ENCODE measurements at regions not wholly inside any gene's neighbourhood (a gene's known extent, or its start where the extent isn't known, plus 50 kb on each side); places are given as distances from the start of the nearest gene placed in this dataset.

GRCh38 chr9:32906213-32906612, 95.2 kb downstream of the APTX start:
- Mint-ChIP-seq H3K27ac (ENCODE audit: unreplicated experiment) (no peak overlapping the region), H3K9me3 (peaks cover 5% of the 10 kb centered on the region), H3K4me1 (peaks cover 21% of the 10 kb centered on the region), H3K36me3 (ENCODE audit: low read depth) (no peaks in the 10 kb centered on the region), H3K27me3 (ENCODE audit: low read depth) (no peaks in the 10 kb centered on the region), H3K4me3 (no peak overlapping the region)
- no peak for TF ChIP-seq CTCF (conservative IDR thresholded peaks at IDR 0.05)
- no peak for DNase-seq (ENCODE audit: low read depth, low spot score)

GRCh38 chr9:32915802-32916201, 85.6 kb downstream of the APTX start:
- TF ChIP-seq CTCF (conservative IDR thresholded peaks at IDR 0.05) = no peak
- Mint-ChIP-seq H3K27me3 (ENCODE audit: low read depth) (no peaks in the 10 kb centered on the region), H3K36me3 (ENCODE audit: low read depth) (peaks cover 2% of the 10 kb centered on the region), H3K4me1 (no peaks in the 10 kb centered on the region), H3K9me3 (no peaks in the 10 kb centered on the region), H3K4me3 (no peak overlapping the region), H3K27ac (ENCODE audit: unreplicated experiment) (no peak overlapping the region)
- no peak for DNase-seq (ENCODE audit: low read depth, low spot score)

GRCh38 chr9:32918628-32919027, 82.8 kb downstream of the APTX start:
- Mint-ChIP-seq H3K4me3 (no peak overlapping the region), H3K9me3 (peaks cover 3% of the 10 kb centered on the region), H3K4me1 (no peaks in the 10 kb centered on the region), H3K27me3 (ENCODE audit: low read depth) (no peaks in the 10 kb centered on the region), H3K27ac (ENCODE audit: unreplicated experiment) (no peak overlapping the region), H3K36me3 (ENCODE audit: low read depth) (peaks cover 5% of the 10 kb centered on the region)
- no peak for TF ChIP-seq CTCF (conservative IDR thresholded peaks at IDR 0.05)
- DNase-seq (ENCODE audit: low read depth, low spot score) = no peak
